ENCODE measurements at regions not wholly inside any gene's neighbourhood (a gene's known extent, or its start where the extent isn't known, plus 50 kb on each side); places are given as distances from the start of the nearest gene placed in this dataset.
"Not testable (repeated sequence)": the region's sequence is repeated elsewhere in the genome, so short reads cannot be mapped to it uniquely, and the experiment has no call there.

GRCh38 chr6:116982401-116982800 is 105.4 kb downstream of the RFX6 start:
- no peak for DNase-seq

GRCh38 chr6:116983375-116983774 is 106.3 kb downstream of the RFX6 start:
- no peak for DNase-seq

GRCh38 chr6:116986819-116987218 is 109.8 kb downstream of the RFX6 start:
- no peak for DNase-seq

GRCh38 chr6:116990679-116991078 is 113.6 kb downstream of the RFX6 start:
- no peak for DNase-seq

GRCh38 chr6:116992546-116992945 is 115.5 kb downstream of the RFX6 start:
- DNase-seq: no peak

- DNase-seq: no peak
Observed at GRCh38 chr6:116994447-116994846, 117.4 kb downstream of the RFX6 start.

GRCh38 chr6:116996842-116997241 is 119.8 kb downstream of the RFX6 start:
- DNase-seq: no peak

GRCh38 chr6:116997496-116997895 is 120.5 kb downstream of the RFX6 start:
- DNase-seq: no peak

- no peak for DNase-seq
Observed at GRCh38 chr6:117007659-117008058, 130.6 kb downstream of the RFX6 start.

GRCh38 chr6:117008618-117009017 is 131.6 kb downstream of the RFX6 start:
- no peak for DNase-seq

- not testable (repeated sequence) for DNase-seq
Observed at GRCh38 chr6:117014641-117015473, 137.8 kb downstream of the RFX6 start.

- not testable (repeated sequence) for DNase-seq
Observed at GRCh38 chr6:117015474-117015804, 138.4 kb downstream of the RFX6 start.

GRCh38 chr6:117018771-117019170 is 141.7 kb downstream of the RFX6 start:
- DNase-seq: no peak

GRCh38 chr6:117022774-117023173 is 145.7 kb downstream of the RFX6 start:
- no peak for DNase-seq

GRCh38 chr6:117025310-117025709 is 148.3 kb downstream of the RFX6 start:
- no peak for DNase-seq

- no peak for DNase-seq
Observed at GRCh38 chr6:117028256-117028655, 151.2 kb downstream of the RFX6 start.

- DNase-seq: no peak
Observed at GRCh38 chr6:117034547-117034946, 157.5 kb downstream of the RFX6 start.

- DNase-seq: no peak
Observed at GRCh38 chr6:117034971-117035370, 157.9 kb downstream of the RFX6 start.

GRCh38 chr6:117050301-117050700 is 173.3 kb downstream of the RFX6 start:
- no peak for DNase-seq

- DNase-seq: no peak
Observed at GRCh38 chr6:117072134-117072533, 193.2 kb upstream of the VGLL2 start.

- DNase-seq: no peak
Observed at GRCh38 chr6:117072781-117073180, 192.6 kb upstream of the VGLL2 start.

- DNase-seq: no peak
Observed at GRCh38 chr6:117074672-117075071, 190.7 kb upstream of the VGLL2 start.

- no peak for DNase-seq
Observed at GRCh38 chr6:117075218-117075617, 190.1 kb upstream of the VGLL2 start.

- no peak for DNase-seq
Observed at GRCh38 chr6:117076076-117076475, 189.3 kb upstream of the VGLL2 start.

- DNase-seq: no peak
Observed at GRCh38 chr6:117077300-117077699, 188.1 kb upstream of the VGLL2 start.

Measured in NCI-H1930 (cell line).